Erythroblast (primary cell): ENCODE measurements at regions not wholly inside any gene's neighbourhood (a gene's known extent, or its start where the extent isn't known, plus 50 kb on each side); places are given as distances from the start of the nearest gene placed in this dataset.

Experiments
- GATA1 ChIP-seq: IDR thresholded peaks from 2 replicates; pipeline ENCODE4 v1.6.1; 2011; ENCODE audit warnings: low read depth, mild to moderate bottlenecking, control low read depth, low read length, moderate library complexity
- POLR2A ChIP-seq: IDR thresholded peaks from 2 replicates; pipeline ENCODE4 v1.6.1; 2011; ENCODE audit warnings: mild to moderate bottlenecking, low read length

- no peak for TF ChIP-seq POLR2A
- no peak for TF ChIP-seq GATA1
Measured at GRCh38 chr2:180572346-180572745, 408.1 kb upstream of the UBE2E3 start.
